Trophoblast cell (in vitro differentiated cells and primary cell): ENCODE measurements at regions not wholly inside any gene's neighbourhood (a gene's known extent, or its start where the extent isn't known, plus 50 kb on each side); places are given as distances from the start of the nearest gene placed in this dataset.

Source experiments
- DNase-seq, 2 donors: peaks; one replicate each; pipeline ENCODE4 v3.0.0-alpha.2; 2016
- H2AFZ ChIP-seq: 2 replicates; pipeline ENCODE4 v1.6.1; 2013; ENCODE audit warnings: low read length, moderate library complexity, mild to moderate bottlenecking; ENCODE audit not compliant: insufficient read depth, poor library complexity
- H2AK5ac ChIP-seq: 2 replicates; pipeline ENCODE4 v1.6.1; 2013; ENCODE audit warnings: mild to moderate bottlenecking, low read length
- H2BK120ac ChIP-seq: 2 replicates; pipeline ENCODE4 v1.6.1; 2013; ENCODE audit warnings: low read length, mild to moderate bottlenecking, moderate library complexity; ENCODE audit not compliant: insufficient read depth, poor library complexity
- H2BK12ac ChIP-seq: 2 replicates; pipeline ENCODE4 v1.6.1; 2013; ENCODE audit warnings: mild to moderate bottlenecking, low read length, moderate library complexity
- H2BK5ac ChIP-seq: 2 replicates; pipeline ENCODE4 v1.6.1; 2013; ENCODE audit warnings: low read length, low read depth, moderate library complexity, mild to moderate bottlenecking; ENCODE audit not compliant: poor library complexity
- H3K14ac ChIP-seq: 2 replicates; pipeline ENCODE4 v1.6.1; 2013; ENCODE audit warnings: mild to moderate bottlenecking, low read length
- H3K18ac ChIP-seq: 2 replicates; pipeline ENCODE4 v1.6.1; 2013; ENCODE audit warnings: mild to moderate bottlenecking, low read length
- H3K23ac ChIP-seq: 2 replicates; pipeline ENCODE4 v1.6.1; 2013; ENCODE audit warnings: low read length
- H3K27ac ChIP-seq: 2 replicates; pipeline ENCODE4 v1.5.1; 2013; ENCODE audit warnings: low read depth, mild to moderate bottlenecking, inconsistent platforms, low read length, moderate library complexity
- H3K27me3 ChIP-seq: 2 replicates; pipeline ENCODE4 v1.6.1; 2013; ENCODE audit warnings: inconsistent platforms, mild to moderate bottlenecking, low read length, moderate library complexity; ENCODE audit not compliant: insufficient read depth
- H3K36me3 ChIP-seq, 2 experiments: 1 replicate in 1 of 2; 2 replicates in 1 of 2; pipeline ENCODE4 v1.6.1; 2013; ENCODE audit warnings: low read length in 2 of 2, mild to moderate bottlenecking in 2 of 2, moderate library complexity in 1 of 2; ENCODE audit not compliant: insufficient read depth in 2 of 2, control insufficient read depth in 1 of 2
- H3K4ac ChIP-seq: 2 replicates; pipeline ENCODE4 v1.6.1; 2013; ENCODE audit warnings: low read depth, mild to moderate bottlenecking, low read length, moderate library complexity
- H3K4me1 ChIP-seq, 2 experiments: 1 replicate in 1 of 2; 2 replicates in 1 of 2; pipeline ENCODE4 v1.6.1; 2013; ENCODE audit warnings: low read length in 2 of 2, mild to moderate bottlenecking in 2 of 2, moderate library complexity in 1 of 2; ENCODE audit not compliant: insufficient read depth in 2 of 2, control insufficient read depth in 1 of 2
- H3K4me2 ChIP-seq: 2 replicates; pipeline ENCODE4 v1.6.1; 2013; ENCODE audit warnings: inconsistent platforms, mild to moderate bottlenecking, low read length, moderate library complexity
- H3K4me3 ChIP-seq: 2 replicates; pipeline ENCODE4 v1.5.1; 2013; ENCODE audit warnings: mild to moderate bottlenecking, low read depth, low read length, inconsistent platforms
- H3K79me1 ChIP-seq: one replicate; pipeline ENCODE4 v1.6.1; 2013; ENCODE audit warnings: low read length
- H3K79me2 ChIP-seq: 2 replicates; pipeline ENCODE4 v1.6.1; 2013; ENCODE audit warnings: low read length, mild to moderate bottlenecking; ENCODE audit not compliant: control insufficient read depth, insufficient read depth, poor library complexity
- H3K9ac ChIP-seq: 2 replicates; pipeline ENCODE4 v1.6.1; 2013; ENCODE audit warnings: mild to moderate bottlenecking, low read length
- H3K9me3 ChIP-seq: 2 replicates; pipeline ENCODE4 v1.6.1; 2013; ENCODE audit warnings: low read depth, mild to moderate bottlenecking, control low read depth, inconsistent platforms, low read length; ENCODE audit not compliant: insufficient read depth
- H4K12ac ChIP-seq: 2 replicates; pipeline ENCODE4 v1.6.1; 2013; ENCODE audit warnings: low read depth, mild to moderate bottlenecking, low read length, moderate library complexity
- H4K8ac ChIP-seq: 2 replicates; pipeline ENCODE4 v1.6.1; 2013; ENCODE audit warnings: low read depth, mild to moderate bottlenecking, low read length, moderate library complexity
- H4K91ac ChIP-seq: one replicate; pipeline ENCODE4 v1.6.1; 2013; ENCODE audit warnings: low read depth, mild to moderate bottlenecking, low read length, moderate library complexity
- WGBS: extraction: QIAGEN DNeasy Blood & Tissue Kit; methylation state at CpG from one replicate; pipeline ENCODE4 v1.1.7; 2013; ENCODE audit warnings: missing lambda C conversion rate; ENCODE audit not compliant: insufficient read length, insufficient coverage; ENCODE audit errors: extremely low coverage; 5-methylcytosine and 5-hydroxymethylcytosine counted together

DNA sequence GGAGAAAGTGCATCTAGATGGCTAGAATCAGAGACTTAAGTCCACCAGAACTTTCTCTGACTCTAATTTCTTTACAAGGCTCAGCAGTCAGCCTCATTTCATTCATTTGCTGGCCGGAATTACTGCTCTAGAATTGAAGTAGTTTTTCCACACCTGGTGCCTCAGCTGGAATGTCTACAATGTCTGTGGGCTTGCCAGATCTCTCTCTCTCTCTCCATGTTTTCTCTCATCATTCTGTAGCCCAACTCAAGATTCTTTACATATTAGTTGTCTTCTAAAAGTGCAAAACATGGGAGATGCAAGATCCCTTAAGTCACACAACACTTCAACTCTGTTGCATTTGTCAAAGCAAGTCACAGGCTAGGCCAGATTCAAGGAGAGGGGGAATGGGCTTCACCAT is 103.9 kb upstream of the TAF11L2 start:
- no peak overlapping the region for H4K91ac ChIP-seq
- no peak overlapping the region for H4K8ac ChIP-seq
- H4K12ac ChIP-seq: no peak overlapping the region
- H3K14ac ChIP-seq: no peak overlapping the region
- no peak overlapping the region for H3K9ac ChIP-seq
- WGBS: no CpG with 5 or more reads among the region's 1 CpG
- no peaks in the 10 kb centered on the region for H3K27me3 ChIP-seq
- H3K79me1 ChIP-seq: no peaks in the 10 kb centered on the region
- peak; percentile 30 to 61 for DNase-seq
- no peak overlapping the region for H3K23ac ChIP-seq
- no peak overlapping the region for H2BK12ac ChIP-seq
- H3K4me2 ChIP-seq: no peak overlapping the region
- no peak overlapping the region for H3K18ac ChIP-seq
- H3K4me1 ChIP-seq: peaks cover 0 to 5% of the 10 kb centered on the region in 2 experiments
- H3K36me3 ChIP-seq: no peaks in the 10 kb centered on the region
- no peaks in the 10 kb centered on the region for H3K9me3 ChIP-seq
- H3K4ac ChIP-seq: no peak overlapping the region
- H2BK120ac ChIP-seq: no peak overlapping the region
- no peak overlapping the region for H2AK5ac ChIP-seq
- H3K79me2 ChIP-seq: no peaks in the 10 kb centered on the region
- no peak overlapping the region for H3K4me3 ChIP-seq
- no peak overlapping the region for H2AFZ ChIP-seq
- no peak overlapping the region for H2BK5ac ChIP-seq
- H3K27ac ChIP-seq: no peak overlapping the region

- WGBS: no CpG with 5 or more reads among the region's 5 CpGs
- Histone ChIP-seq H3K18ac (no peak overlapping the region), H3K4ac (no peak overlapping the region), H2AFZ (no peak overlapping the region), H3K79me2 (no peaks in the 10 kb centered on the region), H3K4me1 (peaks cover 0 to 5% of the 10 kb centered on the region in 2 experiments), H3K4me3 (no peak overlapping the region), H3K9ac (no peak overlapping the region), H3K9me3 (no peaks in the 10 kb centered on the region), H3K27me3 (no peaks in the 10 kb centered on the region), H4K12ac (no peak overlapping the region), H2BK120ac (no peak overlapping the region), H2AK5ac (no peak overlapping the region), H3K4me2 (no peak overlapping the region), H3K79me1 (no peaks in the 10 kb centered on the region), H3K14ac (no peak overlapping the region), H3K36me3 (no peaks in the 10 kb centered on the region), H4K8ac (no peak overlapping the region), H2BK5ac (no peak overlapping the region), H2BK12ac (no peak overlapping the region), H3K27ac (no peak overlapping the region), H4K91ac (no peak overlapping the region), H3K23ac (no peak overlapping the region)
- DNase-seq: no peak
These were observed 102.7 kb upstream of the TAF11L2 start for GRCh38 chr5:17395106-17395880.

DNA sequence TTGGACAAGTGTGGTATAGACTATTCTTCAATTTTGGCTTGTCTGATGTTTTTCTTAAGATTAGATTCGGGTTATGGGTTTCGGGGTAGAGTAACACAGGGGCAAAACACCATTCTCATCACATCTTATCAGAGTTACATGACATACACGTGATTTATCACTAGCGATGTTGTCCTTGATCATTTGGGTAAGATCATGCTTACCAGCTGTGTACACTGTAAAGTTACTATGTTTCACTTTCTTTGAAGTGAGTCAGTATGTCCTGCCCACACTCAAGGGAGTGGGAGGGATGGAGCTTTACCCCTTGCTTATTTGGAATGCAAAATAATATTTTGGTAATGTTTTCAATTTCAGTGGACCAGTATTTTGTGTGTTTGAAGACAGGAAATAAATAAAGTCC is 101.8 kb upstream of the TAF11L2 start:
- Histone ChIP-seq H3K4ac (no peak overlapping the region), H3K36me3 (no peaks in the 10 kb centered on the region), H2BK5ac (no peak overlapping the region), H3K14ac (no peak overlapping the region), H4K91ac (no peak overlapping the region), H3K9ac (no peak overlapping the region), H3K4me3 (no peak overlapping the region), H3K79me2 (no peaks in the 10 kb centered on the region), H2BK12ac (no peak overlapping the region), H3K23ac (no peak overlapping the region), H2AFZ (no peak overlapping the region), H3K4me2 (no peak overlapping the region), H3K27me3 (no peaks in the 10 kb centered on the region), H3K79me1 (peaks cover 7% of the 10 kb centered on the region), H2AK5ac (no peak overlapping the region), H3K4me1 (peaks cover 5 to 13% of the 10 kb centered on the region in 2 experiments), H4K12ac (no peak overlapping the region), H3K27ac (no peak overlapping the region), H3K18ac (no peak overlapping the region), H2BK120ac (no peak overlapping the region), H4K8ac (no peak overlapping the region), H3K9me3 (no peaks in the 10 kb centered on the region)
- no peak for DNase-seq
- no CpG with 5 or more reads among the region's 4 CpGs for WGBS

DNA sequence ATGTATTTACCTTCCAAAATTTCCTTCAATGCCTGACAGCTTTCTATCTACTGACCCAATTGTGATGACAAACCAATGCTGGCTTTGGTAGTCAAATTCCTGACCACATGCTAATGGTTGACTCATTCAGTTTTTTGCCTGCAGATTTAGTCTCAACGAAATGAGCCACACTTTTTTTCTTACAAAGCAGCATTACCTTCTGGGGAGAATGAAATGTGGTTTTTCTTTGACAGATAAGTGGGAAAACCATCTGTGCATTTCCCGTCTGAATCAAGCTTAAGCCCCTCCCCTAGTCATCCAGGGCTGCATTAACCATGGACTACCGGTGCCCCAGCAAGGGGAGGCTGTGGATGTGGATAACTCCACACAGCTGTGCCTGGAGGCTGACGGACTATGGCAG is 99.6 kb upstream of the TAF11L2 start:
- no peak overlapping the region for H3K4me3 ChIP-seq
- no peak overlapping the region for H3K23ac ChIP-seq
- H2AK5ac ChIP-seq: no peak overlapping the region
- H3K27me3 ChIP-seq: no peaks in the 10 kb centered on the region
- no CpG with 5 or more reads among the region's 4 CpGs for WGBS
- no peak overlapping the region for H2BK12ac ChIP-seq
- DNase-seq: peak; percentile 24 to 74
- H4K91ac ChIP-seq: no peak overlapping the region
- H3K36me3 ChIP-seq: no peaks in the 10 kb centered on the region
- H3K79me1 ChIP-seq: peaks cover 15% of the 10 kb centered on the region
- no peak overlapping the region for H2BK5ac ChIP-seq
- no peak overlapping the region for H4K12ac ChIP-seq
- no peak overlapping the region for H2BK120ac ChIP-seq
- H3K14ac ChIP-seq: no peak overlapping the region
- H3K9me3 ChIP-seq: no peaks in the 10 kb centered on the region
- H2AFZ ChIP-seq: no peak overlapping the region
- no peak overlapping the region for H3K18ac ChIP-seq
- H3K27ac ChIP-seq: no peak overlapping the region
- H3K9ac ChIP-seq: no peak overlapping the region
- no peak overlapping the region for H4K8ac ChIP-seq
- H3K4me2 ChIP-seq: no peak overlapping the region
- peaks cover 13 to 23% of the 10 kb centered on the region in 2 experiments for H3K4me1 ChIP-seq
- H3K4ac ChIP-seq: no peak overlapping the region
- peaks cover 2% of the 10 kb centered on the region for H3K79me2 ChIP-seq
